NCI-H2196 treated with DMSO at 0.1 percent for 48 hours (cell line): ENCODE measurements at regions not wholly inside any gene's neighbourhood (a gene's known extent, or its start where the extent isn't known, plus 50 kb on each side); places are given as distances from the start of the nearest gene placed in this dataset.

ENCODE experiments used
- DNase-seq: peaks from one replicate; lab custom pipeline; 2025; ENCODE audit not compliant: unreplicated experiment; lab: John Stamatoyannopoulos, UW

DNA sequence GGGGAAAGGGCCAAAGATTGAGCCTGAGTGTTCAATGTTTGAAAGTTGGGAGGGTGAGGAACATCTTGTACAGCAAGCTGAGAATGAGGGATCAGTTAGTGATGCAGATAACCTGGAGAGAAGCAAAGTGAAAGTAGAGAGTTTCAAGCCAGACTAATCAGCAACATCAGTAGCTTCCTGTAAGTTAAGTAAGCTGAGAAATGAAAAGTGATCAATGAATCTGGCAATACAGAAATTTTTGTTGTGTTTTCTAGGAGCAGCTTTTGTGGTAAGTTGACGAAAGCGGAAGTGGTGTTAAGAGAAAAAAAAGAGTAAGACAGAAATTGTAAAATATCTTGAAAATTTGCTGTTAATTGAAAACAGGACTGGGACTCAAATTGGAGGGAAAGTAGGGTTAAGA lies 855.5 kb upstream of the MAP3K7 start:
- DNase-seq = no peak

DNA sequence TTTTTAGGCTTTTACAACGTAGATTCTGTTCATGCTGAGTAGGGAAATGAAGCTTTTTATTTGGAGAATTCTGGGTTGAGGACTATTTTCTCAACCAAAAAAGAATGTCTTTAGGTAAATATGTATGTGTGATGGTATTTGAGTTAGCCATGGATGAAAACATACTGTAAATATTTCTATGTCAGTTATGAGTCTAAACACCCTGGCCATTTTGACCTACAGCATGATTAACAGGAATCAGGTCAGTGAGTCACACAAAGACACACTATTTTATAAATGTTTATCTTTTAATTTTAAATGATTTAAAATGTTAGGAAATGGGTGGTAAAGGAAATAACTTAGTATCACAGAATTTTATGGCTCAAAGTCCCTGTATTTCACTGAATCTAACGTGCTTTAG lies 851.7 kb upstream of the MAP3K7 start:
- DNase-seq = no peak

DNA sequence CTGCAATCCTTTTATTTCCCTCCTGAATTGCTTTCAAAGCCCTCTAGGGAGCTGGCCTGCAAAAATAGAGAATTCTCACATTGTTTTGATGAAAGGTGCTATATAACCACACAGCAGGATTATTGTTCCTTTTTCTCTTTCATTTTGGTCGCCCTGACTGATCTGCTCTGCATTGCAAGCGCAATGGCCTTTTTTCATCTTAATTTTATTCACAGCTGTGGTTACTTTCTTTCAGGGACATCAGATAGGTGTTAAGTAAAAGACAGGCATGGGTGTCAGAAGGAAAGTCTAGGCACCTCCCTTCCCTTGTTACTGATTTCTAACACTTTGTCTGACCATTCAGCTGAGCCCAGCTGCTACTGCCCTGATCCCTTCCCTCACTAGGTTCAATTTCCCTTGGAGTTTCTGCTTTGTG lies 850.5 kb upstream of the MAP3K7 start:
- no peak for DNase-seq

DNA sequence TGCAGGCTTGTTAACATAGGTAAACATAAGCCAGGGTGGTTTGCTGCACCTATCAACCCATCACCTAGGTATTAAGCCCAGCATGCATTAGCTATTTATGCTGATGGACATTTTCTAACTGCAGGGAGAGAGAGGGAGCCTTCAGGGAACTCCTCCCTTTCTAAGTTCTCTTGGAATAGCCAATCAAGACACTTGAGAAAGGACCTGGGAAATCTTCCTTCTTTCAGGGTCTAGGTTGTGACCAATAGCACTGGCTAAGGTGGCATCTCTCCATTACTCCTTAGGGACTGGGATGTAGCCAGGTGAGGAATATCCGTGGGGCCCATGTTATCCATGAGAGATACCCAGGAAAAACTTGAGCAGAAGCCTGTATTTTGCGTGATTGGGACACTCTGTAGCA lies 849.6 kb upstream of the MAP3K7 start:
- DNase-seq = no peak

DNA sequence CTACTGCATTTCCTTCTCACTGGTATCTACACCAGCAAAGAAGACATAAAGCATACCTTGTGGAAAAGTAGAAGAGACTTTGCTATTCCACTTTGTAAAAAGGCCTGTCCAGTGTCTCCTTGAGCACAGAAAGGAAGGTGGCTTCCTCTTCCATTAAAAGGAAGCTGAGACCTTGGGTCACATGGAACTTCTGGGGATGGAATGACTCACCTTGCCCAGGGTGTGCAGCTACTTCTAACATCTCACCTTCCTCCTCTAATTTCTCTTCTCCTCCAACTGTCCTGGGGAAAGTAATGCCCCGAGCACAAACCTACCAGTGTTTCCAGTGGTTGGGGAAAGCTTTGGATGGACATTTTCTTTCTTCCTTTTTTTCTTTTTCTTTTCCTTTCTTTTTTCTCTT lies 848.8 kb upstream of the MAP3K7 start:
- DNase-seq = no peak

DNA sequence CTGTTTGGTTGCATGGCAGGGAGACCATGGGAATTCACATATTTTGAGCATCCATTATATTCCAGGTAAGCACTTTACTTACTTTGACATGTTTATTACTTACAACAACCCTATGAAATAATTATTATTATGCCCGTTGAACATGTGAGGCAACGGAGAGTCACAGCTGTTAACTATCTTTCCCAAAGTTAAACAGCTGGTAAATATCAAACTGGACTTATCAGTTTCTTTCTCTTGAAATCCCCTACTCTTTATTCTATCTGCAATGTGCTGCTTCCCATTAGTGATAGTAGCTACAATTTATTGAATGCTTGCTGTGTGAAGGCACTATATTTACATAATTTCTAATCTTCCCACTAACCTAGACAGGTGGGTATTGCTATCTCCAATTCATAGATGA lies 847.7 kb upstream of the MAP3K7 start:
- DNase-seq = no peak

DNA sequence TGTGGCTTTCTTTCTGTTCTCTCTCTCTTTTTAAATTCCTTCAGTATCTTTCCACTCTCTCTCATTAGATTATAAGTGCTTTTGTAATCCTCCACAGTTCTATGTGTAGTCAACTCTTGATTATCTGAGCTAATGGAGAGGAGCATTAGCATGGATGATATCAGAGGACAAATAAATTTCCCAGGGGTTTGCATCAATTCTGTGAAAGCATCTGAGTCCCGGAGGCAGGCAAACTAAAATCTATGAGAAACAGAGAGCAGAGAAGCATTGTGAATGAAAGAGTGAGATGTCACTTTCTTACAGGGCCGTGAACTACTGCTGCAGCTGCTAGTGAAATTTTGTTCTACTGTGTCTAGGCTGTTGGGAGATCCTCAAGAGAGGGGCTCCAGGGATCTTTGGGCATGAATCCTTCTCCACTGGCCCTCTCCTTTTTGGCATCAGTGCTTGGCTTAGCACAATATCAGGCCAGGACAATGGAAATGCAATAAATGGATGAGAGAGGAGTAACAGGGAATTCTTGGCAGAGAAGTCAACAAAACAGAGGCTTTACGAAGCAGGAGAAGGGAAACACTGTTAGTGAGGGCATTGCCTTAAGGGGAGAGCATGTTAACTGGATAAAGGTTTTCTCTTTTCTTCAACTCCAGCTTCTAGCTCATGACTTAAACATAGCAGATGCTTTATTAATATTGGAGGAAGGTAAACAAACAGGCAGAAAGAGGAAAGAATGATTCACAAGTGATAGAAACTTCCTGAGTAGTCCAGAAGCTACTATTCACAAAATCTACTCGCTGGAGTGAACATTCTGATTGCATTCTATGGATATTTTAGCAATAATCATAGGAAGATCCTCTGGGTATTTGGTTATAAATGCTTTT lies 847.0 kb upstream of the MAP3K7 start:
- DNase-seq = no peak

DNA sequence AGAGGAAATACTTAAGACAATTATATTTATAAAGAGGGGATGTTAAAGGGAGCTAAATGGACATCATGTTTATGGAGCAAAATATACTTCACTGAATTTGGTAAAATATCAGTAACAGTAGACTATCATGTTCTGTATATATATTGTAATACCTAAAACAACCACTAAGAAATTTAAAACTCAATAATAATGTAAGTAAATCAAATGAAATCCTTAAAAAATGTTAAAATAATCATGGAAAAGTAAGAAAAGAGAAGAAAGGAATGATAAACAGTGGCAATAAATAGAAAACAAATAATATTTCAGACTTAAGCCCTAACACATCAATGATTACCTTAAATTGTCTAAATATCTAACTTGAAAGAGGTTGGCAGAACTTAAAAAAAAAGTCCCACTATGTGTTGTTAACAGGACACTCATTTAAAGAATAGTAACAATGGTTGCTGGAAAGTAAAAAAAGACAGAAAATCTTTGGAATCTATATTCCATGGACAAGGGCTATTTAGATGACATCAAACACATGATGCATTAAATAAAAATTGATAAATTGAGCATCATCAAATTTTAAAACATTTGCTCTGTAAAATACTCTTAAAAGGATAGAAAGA lies 842.2 kb upstream of the MAP3K7 start:
- DNase-seq = no peak

DNA sequence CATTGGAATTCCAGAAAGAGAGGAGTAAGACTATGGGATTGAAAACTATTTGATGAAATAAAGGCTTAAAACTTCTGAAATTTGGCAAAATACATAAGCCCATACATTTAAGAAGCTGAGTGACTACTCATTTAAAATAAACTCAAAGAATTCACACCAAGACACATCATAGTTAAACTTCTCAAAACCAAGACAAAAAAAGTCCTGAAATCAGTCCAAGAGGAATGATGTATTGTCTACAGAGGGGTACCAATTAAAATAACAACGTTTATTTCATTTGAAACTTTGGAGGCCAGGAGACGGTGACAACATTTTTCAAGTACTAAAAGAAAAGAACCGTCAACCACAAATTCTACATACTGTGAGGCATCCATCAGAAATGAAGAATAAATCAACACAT lies 841.4 kb upstream of the MAP3K7 start:
- DNase-seq = no peak

DNA sequence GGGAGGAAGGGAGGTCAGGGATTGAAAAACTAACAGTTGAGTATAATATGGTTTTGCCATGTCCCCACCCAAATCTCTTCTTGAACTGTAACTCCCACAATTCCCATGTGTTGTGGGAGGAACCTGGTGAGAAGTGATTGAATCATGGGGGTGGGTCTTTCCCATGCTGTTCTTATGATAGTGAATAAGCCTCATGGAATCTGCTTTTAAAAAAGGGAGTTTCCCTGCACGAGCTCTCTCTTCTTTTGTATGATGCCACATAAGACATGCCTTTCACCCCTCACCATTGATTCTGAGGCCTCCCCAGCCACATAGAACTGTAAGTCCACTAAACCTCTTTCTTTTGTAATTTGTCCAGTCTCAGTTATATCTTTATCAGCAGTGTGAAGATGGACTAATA lies 833.4 kb upstream of the MAP3K7 start:
- no peak for DNase-seq

DNA sequence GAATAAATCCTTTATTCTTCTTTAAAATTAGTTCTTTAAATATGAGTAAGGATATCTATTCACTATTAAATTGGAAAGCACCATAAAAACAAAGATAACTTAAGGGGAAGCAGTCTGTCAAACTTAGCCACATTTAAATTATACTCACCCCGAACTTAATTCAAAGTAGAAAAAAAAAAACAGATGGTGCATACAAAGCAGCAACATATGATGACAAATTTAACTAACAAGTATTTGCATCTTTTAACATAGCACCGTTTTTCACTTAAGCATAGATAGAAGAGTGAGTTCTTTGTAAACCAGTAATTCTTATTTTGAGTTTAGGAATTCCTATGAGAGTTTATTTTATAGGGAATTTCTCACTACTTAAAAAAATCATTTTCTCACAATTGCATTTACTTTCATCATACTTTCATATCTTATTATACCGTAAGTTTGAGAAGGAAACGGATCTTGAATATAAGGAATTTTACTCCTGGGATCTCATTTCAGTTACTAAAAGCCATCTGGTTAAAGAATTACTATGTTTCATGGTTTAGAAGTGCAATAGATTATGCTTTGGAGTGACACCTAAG lies 828.2 kb upstream of the MAP3K7 start:
- no peak for DNase-seq

DNA sequence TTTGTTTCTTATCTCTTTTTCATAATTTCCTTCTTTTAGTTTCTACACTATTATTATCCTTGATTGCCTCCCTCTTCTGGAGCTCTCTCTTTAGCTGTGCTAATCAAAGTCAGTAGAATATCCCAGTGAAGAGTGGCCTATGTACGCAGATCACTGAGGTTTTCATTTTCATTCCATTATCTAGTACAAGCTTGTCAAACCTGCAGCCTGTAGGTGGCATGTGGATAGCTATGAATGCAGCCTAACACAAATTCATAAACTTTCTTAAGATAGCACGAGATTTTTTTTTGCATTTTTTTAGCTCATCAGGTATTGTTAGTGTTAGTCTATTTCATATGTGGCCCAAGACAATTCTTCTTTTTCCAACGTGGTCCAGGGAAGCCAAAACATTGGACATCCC lies 825.7 kb upstream of the MAP3K7 start:
- no peak for DNase-seq

DNA sequence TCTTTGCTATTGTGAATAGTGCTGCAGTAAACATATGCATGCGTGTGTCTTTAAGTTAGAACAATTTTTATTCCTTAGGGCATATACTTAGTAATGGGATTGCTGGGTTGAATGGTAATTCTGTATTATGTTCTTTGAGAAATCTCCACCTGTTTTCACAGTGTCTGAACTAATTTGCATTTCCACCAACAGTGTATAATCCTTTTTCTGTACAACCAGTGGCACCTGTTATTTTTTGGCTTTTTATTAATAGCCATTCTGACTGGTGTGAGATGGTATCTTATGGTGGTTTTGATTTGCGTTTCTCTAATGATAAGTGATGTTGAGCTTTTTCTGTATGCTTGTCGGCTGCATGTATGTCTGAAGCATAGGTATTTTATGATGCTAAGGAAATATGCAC lies 820.8 kb upstream of the MAP3K7 start:
- DNase-seq = no peak

DNA sequence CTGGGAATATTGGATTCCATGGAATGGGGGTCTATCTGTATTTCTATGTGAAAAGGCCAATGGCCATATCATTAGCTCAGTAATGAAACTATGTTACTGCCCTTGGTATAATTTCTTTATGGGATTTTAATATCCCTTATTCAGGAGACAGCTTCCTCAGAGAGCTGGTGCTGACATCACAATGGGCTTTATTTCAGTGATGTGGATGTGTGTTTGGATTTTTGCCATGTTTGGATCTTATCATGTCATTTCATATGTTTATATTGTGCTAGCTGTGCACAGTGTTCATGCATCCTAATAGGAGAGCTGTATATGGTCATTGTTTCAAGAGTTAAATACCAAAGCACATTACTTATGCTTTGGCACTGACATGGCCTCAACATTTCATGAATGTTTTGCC lies 806.1 kb upstream of the MAP3K7 start:
- no peak for DNase-seq

DNA sequence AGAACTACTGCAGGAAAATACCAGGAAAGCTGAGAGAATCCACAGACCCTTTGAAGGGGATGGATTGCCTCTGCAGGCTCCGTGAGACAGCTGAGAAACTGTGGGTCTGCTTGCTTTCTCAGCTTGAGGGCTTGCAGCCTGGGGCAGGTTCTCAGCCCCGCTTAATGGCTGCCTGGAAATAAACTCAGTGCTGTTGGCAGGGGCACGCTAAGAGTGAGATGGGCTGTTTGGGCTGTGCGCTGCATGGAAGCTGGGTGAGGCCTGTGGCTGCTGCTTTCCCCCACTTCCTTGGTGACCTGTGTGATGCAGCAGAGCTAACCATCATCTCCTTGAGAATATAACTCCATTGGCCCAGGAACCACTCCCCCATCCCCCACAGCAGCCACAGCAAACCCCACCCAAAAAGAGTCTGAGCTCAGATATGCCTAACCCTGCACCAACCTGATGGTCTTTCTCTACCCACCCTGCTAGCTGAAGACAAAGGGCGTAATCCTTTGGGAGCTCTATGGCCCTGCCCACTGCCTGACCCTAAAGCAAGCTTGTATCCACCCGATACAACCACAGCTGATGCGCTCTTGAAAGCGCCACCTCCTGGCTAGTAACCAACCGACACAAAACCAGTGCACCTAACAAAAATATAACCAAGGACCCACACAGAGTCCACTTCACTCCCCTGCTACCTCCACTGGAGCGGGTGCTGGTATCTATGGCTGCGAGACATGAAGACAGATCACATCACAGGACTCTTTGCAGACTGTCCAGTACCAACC lies 800.6 kb upstream of the MAP3K7 start:
- DNase-seq = no peak

DNA sequence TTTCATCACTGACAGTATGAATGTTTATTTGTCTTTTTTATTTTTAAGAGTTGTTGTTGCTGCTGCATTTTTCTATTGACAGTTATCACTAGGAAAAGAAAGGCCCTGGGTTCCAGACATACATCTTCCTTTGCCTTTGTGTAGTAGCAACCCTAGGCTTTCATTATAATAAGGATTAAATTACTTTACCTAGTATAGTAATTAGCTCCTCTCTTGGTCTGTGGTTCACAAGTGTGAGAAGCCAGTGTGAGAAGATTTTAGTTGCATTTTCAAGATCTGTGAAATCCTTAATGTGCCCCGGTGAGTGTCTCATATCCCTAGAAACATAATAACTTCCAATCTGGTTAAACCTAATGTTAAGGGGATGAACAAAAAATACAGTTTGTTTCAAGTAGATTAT lies 799.3 kb upstream of the MAP3K7 start:
- DNase-seq = no peak

DNA sequence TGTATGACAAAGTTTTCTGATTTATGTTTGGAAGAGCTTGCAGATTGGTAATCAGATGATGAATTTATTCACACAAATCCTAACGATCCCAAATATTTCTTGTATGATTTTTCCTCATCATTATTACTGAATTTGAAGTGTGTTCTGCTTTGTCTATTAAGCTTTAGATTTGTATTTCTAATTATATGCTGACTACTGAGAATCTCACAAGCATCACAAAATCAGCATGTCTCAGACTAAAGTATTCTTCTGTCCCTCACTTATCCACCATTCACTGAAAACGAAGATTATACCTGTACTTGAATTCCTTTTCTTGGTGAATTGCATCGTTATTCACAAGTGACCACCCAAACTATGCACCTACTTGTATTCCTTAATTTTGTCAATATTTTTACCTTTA lies 796.3 kb upstream of the MAP3K7 start:
- DNase-seq = no peak

DNA sequence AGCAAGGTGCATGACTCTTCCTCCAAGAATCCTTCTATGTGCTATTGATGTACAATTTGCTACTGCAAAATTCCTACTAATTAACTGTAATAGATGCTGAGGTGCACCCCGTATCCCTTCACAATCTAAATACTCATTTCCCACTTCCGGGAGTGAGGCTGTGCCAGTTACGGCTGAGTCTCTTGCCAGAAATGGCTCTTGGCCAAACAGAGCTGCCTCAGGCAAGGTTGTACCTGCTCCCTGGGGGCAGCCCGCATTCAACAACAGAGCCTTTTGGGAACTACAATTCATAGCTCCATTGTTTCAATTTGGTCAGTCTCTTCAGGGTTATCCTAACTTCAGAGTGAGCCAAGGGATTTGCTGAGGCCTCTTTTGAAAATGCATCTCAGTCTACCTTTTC lies 789.8 kb upstream of the MAP3K7 start:
- DNase-seq = peak; percentile 3

DNA sequence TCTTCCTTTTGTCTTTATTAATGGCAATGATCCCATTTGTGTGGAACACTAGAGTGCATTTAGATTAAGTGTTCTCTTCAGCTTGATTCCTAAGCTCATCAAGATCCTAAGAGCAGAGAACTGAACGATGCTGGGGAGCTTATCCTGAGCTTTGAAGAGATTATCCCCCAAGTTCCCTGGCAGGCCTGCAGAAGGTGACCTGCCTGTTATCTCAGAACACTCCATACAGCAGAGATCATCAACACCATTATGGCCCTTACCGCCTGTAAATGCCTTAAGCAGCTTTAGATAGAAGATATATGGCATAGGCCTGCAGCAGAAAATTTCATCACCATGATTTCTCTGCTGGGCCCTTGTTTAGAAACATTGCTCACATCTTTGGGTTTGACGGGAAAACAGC lies 779.9 kb upstream of the MAP3K7 start:
- DNase-seq = no peak

DNA sequence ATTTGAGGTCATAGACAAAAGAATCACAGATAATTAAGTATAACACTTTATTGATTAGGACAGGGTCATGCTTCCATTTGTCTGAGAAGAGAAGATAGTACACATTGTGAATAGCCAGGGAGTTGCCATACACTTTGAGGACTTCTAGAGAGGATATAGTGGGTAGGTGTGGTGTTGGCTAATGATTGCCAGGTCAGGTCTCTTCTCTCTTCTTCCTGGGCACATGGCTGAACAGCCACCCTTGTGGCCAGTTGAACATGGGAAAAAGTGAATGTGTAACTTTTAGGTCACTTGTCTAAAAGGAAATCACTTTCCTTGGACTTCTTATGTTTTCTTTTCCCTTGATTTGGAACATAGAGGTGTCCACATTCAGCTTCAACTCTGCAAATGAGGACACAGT lies 772.1 kb upstream of the MAP3K7 start:
- DNase-seq = no peak

DNA sequence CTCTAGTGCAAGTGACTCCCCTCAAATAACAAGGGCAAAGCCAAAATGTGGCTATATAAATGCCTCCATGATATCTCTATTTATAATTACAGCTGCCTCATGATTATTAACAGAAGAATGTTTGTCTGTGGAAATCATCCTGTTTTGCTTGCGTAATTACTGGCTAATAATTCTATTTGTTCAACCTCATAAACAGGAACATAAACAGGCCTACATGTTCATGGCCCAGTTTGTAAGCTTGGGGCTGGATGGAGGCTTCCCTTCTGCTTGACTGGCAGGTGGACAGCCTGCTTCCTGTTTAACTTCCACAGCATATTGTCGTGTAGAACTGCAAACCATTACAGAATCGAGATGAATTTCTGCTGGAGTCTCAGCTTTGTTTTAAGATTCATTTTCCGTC lies 766.0 kb upstream of the MAP3K7 start:
- no peak for DNase-seq

DNA sequence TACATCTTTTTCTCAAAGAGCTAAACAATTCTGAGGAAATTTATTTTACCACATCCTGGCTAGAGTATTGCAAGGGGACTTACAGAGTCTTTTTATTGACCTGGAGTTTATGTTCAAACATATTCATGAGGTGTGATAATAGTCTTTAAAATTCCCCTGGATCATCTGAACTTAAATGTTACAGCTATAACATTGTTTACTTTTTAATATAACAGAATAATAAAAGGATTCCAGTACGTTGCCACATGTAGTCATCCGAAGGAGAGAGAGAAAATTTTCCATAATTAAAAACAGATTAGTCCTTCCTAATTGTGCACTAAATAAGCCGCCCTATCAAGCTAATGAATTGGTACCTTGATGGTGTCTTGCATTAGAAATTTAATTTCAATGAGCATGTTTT lies 765.4 kb upstream of the MAP3K7 start:
- no peak for DNase-seq
